Activated CD4-positive, alpha-beta T cell treated with anti-CD3 and anti-CD28 coated beads, Interleukin-2, Interleukin-4, amounts not matched to agents 100 ng/mL and 50 ng/mL, durations not matched to agents 16 hours and 8 hours (primary cell): ENCODE measurements at regions not wholly inside any gene's neighbourhood (a gene's known extent, or its start where the extent isn't known, plus 50 kb on each side); places are given as distances from the start of the nearest gene placed in this dataset.
"Not testable (repeated sequence)": the region's sequence is repeated elsewhere in the genome, so short reads cannot be mapped to it uniquely, and the experiment has no call there.

Experiments
- DNase-seq: peaks from one replicate; pipeline ENCODE4 v3.0.0-alpha.2; 2020; ENCODE audit warnings: low spot score

- DNase-seq, result no peak
Measured at GRCh38 chr12:28060871-28061270, 88.3 kb upstream of the PTHLH start.

- DNase-seq, result no peak
Measured at GRCh38 chr12:28063355-28063880, 90.9 kb upstream of the PTHLH start.

GRCh38 chr12:28065374-28065773, 92.8 kb upstream of the PTHLH start:
- DNase-seq, result peak; percentile 61

- peak; percentile 50 for DNase-seq
Measured at GRCh38 chr12:28065889-28066630, 93.5 kb upstream of the PTHLH start.

- no peak for DNase-seq
Measured at GRCh38 chr12:28066879-28067278, 94.3 kb upstream of the PTHLH start.

- DNase-seq, result no peak
Measured at GRCh38 chr12:28068467-28068866, 95.9 kb upstream of the PTHLH start.

- DNase-seq, result peak; percentile 36
Measured at GRCh38 chr12:28079539-28079938, 107.0 kb upstream of the PTHLH start.

- no peak for DNase-seq
Measured at GRCh38 chr12:28082096-28082495, 108.2 kb upstream of the CCDC91 start.

- no peak for DNase-seq
Measured at GRCh38 chr12:28083840-28084678, 106.2 kb upstream of the CCDC91 start.

GRCh38 chr12:28086521-28087155, 103.6 kb upstream of the CCDC91 start:
- DNase-seq, result peak; percentile 19

- DNase-seq, result no peak
Measured at GRCh38 chr12:28088566-28089272, 101.5 kb upstream of the CCDC91 start.

- no peak for DNase-seq
Measured at GRCh38 chr12:28089338-28089737, 100.9 kb upstream of the CCDC91 start.

- DNase-seq, result no peak
Measured at GRCh38 chr12:28090835-28091234, 99.4 kb upstream of the CCDC91 start.

- DNase-seq, result no peak
Measured at GRCh38 chr12:28092396-28092795, 97.9 kb upstream of the CCDC91 start.

GRCh38 chr12:28096649-28097048, 93.6 kb upstream of the CCDC91 start:
- no peak for DNase-seq

- DNase-seq, result no peak
Measured at GRCh38 chr12:28097221-28097620, 93.0 kb upstream of the CCDC91 start.

- DNase-seq, result not testable (repeated sequence)
Measured at GRCh38 chr12:28099245-28099644, 91.0 kb upstream of the CCDC91 start.

- DNase-seq, result no peak
Measured at GRCh38 chr12:28099871-28100270, 90.4 kb upstream of the CCDC91 start.

GRCh38 chr12:28100717-28101116, 89.5 kb upstream of the CCDC91 start:
- DNase-seq, result no peak

GRCh38 chr12:28104316-28104715, 85.9 kb upstream of the CCDC91 start:
- DNase-seq, result no peak

- no peak for DNase-seq
Measured at GRCh38 chr12:28104903-28105864, 85.1 kb upstream of the CCDC91 start.
